ENCODE measurements at regions not wholly inside any gene's neighbourhood (a gene's known extent, or its start where the extent isn't known, plus 50 kb on each side); places are given as distances from the start of the nearest gene placed in this dataset.

DNA sequence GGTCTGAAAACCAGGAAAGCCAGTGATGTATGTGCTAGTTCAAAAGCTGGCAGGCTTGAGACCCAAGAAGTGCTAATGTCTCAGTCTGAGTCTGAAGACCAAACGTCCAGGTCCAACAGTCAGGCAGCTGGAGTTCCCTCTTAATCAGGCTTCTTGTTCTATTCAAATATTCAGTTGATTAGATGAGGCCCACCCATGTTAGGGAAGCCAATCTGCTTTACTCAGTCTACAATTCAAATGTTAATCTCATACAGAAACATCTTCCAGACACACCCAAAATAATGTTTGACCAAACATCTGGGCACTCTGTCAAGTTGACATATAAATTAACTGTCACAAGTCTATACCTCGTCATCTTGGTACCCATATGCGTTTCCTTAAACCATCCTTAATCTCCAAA is 72.4 kb upstream of the IL2 start:
- no peak for TF ChIP-seq CREB1 (IDR thresholded peaks at IDR 0.05; ENCODE audit: low read depth)
- no peak for TF ChIP-seq YY1 (IDR thresholded peaks at IDR 0.05; ENCODE audit: low read depth)
- TF ChIP-seq FOXM1 (IDR thresholded peaks at IDR 0.05; ENCODE audit: borderline replicate concordance, low read depth) = no peak
- TF ChIP-seq TAF1 (IDR thresholded peaks at IDR 0.05; ENCODE audit: low read depth) = no peak
- TF ChIP-seq, protein P1, sequence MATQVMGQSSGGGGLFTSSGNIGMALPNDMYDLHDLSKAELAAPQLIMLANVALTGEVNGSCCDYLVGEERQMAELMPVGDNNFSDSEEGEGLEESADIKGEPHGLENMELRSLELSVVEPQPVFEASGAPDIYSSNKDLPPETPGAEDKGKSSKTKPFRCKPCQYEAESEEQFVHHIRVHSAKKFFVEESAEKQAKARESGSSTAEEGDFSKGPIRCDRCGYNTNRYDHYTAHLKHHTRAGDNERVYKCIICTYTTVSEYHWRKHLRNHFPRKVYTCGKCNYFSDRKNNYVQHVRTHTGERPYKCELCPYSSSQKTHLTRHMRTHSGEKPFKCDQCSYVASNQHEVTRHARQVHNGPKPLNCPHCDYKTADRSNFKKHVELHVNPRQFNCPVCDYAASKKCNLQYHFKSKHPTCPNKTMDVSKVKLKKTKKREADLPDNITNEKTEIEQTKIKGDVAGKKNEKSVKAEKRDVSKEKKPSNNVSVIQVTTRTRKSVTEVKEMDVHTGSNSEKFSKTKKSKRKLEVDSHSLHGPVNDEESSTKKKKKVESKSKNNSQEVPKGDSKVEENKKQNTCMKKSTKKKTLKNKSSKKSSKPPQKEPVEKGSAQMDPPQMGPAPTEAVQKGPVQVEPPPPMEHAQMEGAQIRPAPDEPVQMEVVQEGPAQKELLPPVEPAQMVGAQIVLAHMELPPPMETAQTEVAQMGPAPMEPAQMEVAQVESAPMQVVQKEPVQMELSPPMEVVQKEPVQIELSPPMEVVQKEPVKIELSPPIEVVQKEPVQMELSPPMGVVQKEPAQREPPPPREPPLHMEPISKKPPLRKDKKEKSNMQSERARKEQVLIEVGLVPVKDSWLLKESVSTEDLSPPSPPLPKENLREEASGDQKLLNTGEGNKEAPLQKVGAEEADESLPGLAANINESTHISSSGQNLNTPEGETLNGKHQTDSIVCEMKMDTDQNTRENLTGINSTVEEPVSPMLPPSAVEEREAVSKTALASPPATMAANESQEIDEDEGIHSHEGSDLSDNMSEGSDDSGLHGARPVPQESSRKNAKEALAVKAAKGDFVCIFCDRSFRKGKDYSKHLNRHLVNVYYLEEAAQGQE (IDR thresholded peaks at IDR 0.05; ENCODE audit: low read depth) = no peak
- no peak for TF ChIP-seq TEAD4 (IDR thresholded peaks at IDR 0.05)
